LNCaP clone FGC (cell line): ENCODE measurements at regions not wholly inside any gene's neighbourhood (a gene's known extent, or its start where the extent isn't known, plus 50 kb on each side); places are given as distances from the start of the nearest gene placed in this dataset.

ENCODE experiments used
- DNase-seq: peaks from one replicate; pipeline ENCODE4 v3.0.0-alpha.2; 2011; ENCODE audit warnings: low read depth
- H3K4me3 ChIP-seq: 2 replicates; pipeline ENCODE4 v1.5.1; 2011; ENCODE audit warnings: mild to moderate bottlenecking, low read depth, low read length, control low read depth
- TF ChIP-seq, protein P1 (sequence below): IDR thresholded peaks from 2 replicates; pipeline ENCODE4 v1.5.1; 2012; ENCODE audit warnings: mild to moderate bottlenecking; ENCODE audit not compliant: control insufficient read depth, insufficient read depth; ENCODE audit errors: extremely low read depth

DNA sequence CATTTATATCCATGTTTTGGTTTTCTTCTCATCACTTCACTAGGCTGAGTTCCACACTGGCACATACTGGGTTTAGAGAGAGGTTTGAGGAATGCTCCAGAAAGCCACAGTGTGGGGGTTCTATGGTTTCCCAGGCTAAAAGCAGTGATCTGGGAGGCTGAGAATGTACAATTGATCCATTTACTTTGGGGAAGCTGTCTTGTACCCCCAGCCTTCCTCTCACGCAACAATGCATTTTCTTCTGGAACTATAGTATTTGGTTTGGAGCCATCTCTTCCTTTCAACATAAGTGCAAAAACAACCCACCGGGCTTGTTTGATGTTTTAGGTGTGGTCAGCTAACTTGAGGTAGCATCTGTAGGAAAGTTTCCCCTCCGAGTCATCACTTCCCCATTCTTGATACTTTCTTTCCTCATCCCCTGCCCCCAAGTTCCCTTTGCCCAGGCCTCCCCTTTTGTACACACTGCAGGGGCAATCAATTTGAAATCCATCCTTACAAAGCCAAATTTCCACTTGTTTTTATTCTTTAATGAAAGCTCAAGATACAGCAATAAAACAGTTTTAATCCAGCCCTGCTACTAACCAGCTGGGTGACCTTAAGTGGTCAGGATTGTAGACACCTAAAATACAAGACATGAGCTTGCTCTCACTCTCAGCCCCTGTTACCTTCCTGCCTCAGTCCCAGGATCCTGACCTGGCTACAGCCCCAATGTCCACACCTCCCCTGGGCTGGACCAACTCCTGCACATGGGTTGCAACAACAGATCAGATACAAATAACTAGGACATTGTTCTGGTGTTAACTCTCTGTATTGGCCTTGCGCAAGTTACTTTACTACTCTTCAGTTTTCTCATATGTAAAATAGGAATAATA is 109.2 kb downstream of the FHDC1 start:
- H3K4me3 ChIP-seq = no peak overlapping the region
- TF ChIP-seq, protein P1, sequence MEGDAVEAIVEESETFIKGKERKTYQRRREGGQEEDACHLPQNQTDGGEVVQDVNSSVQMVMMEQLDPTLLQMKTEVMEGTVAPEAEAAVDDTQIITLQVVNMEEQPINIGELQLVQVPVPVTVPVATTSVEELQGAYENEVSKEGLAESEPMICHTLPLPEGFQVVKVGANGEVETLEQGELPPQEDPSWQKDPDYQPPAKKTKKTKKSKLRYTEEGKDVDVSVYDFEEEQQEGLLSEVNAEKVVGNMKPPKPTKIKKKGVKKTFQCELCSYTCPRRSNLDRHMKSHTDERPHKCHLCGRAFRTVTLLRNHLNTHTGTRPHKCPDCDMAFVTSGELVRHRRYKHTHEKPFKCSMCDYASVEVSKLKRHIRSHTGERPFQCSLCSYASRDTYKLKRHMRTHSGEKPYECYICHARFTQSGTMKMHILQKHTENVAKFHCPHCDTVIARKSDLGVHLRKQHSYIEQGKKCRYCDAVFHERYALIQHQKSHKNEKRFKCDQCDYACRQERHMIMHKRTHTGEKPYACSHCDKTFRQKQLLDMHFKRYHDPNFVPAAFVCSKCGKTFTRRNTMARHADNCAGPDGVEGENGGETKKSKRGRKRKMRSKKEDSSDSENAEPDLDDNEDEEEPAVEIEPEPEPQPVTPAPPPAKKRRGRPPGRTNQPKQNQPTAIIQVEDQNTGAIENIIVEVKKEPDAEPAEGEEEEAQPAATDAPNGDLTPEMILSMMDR = no peak
- DNase-seq = no peak

DNA sequence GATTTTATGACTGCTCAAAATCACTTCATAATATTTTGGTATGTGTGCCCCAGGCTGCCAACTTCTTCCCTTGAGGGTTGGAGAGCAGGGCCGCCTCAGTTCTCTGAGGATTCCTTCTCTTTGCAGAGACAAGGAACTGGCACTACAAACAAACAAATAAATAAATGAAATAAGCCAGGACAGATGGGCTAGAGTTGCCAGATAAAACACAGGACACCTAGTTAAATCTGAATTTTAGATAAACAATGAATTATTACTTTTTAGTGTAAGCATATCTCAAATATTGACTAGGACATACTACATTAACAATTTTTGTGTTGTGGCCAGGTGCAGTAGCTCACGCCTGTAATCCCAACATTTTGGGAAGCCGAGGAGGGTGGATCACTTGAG is 122.5 kb downstream of the FHDC1 start:
- DNase-seq = peak; percentile 91

DNA sequence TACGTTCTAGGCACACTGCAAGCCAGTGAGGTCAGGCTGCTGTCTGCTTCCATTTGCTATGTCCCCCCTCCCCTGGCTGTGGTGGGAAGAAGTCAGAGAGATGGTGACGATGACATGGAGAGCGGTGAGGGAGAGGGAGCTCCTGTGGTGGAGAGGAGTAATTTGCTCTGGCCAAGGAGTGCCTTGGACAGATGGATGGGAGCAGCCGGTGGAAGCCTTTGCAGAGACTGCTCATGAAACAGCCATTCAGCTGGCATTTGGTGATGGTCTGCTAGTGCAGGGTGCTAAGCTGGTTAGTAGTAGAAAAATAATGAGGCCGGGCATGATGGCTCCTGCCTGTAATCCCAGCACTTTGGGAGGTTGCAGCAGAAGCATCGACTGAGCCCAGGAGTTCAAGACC is 124.1 kb downstream of the FHDC1 start:
- TF ChIP-seq, protein P1 = no peak
- no peak for DNase-seq
- no peak overlapping the region for H3K4me3 ChIP-seq

More for the DNA sequence above, 122.5 kb downstream of the FHDC1 start:
- TF ChIP-seq, protein P1 = no peak
- no peak overlapping the region for H3K4me3 ChIP-seq

DNA sequence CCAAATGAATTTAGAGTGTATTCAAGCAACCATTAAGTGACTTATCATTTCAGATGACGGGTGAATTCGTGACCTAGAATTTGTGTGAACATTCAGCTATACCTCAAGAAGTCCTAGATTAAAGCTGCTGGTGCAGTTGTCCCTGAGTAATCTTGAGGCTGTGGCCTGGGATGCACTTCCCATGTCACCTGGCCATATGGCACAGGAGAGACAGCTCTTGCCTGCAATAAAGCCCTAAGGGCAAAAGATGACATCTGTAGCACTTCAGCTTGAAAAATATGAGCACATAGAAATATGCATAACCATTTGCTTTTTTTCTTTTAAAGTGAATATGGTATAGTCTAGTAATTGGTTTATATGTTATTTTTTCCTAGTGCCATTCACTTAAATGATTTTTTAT is 125.8 kb downstream of the FHDC1 start:
- TF ChIP-seq, protein P1 = no peak
- DNase-seq = no peak
- no peak overlapping the region for H3K4me3 ChIP-seq

DNA sequence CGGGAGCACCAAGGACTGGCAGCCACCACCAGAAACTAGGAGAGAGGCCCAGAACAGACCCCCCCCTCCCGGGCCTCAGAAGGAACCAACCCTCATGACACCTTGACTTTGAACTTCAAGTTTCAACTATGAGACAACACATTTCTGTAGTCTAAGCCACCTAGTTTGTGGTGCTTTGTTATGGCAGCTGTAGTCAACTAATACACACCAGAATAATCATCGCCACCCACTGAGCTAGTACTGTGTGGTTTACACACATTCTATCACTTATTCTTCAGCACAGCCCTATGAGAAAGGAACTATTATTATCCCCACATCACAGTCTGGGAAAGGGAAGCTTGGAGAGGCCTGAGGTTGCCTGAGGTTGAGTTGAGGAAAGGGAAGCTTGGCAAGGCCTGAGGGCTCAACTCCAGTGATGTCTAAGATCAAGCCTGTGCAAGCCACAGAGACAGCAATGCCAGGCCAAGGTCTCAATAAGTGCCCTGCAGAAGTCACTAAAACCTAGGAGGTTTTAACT is 126.6 kb downstream of the FHDC1 start:
- TF ChIP-seq, protein P1 = no peak

DNA sequence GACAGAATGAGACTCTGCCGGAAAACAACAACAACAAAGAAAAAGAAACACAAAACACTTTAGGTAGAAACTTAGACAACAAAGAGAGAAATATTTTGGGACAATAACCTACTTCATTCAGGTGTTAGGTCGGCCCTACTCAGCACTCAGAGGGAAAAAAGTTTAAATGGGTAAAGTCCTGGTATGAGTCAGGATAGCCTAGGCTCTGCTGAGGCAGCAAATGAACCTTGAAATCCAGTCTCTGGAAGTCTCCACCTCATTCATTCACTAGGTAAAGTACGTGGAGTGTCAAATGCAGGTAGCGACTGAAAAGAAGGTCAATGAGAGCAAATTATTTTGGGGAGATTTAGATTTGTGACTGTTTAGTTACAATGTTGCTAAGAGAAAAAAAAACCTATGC is 127.4 kb downstream of the FHDC1 start:
- no peak for DNase-seq
- TF ChIP-seq, protein P1 = no peak
- no peak overlapping the region for H3K4me3 ChIP-seq

More for the DNA sequence above, 126.6 kb downstream of the FHDC1 start:
- DNase-seq = no peak
- H3K4me3 ChIP-seq = no peak overlapping the region
